Neural progenitor cell (in vitro differentiated cells): ENCODE measurements at regions not wholly inside any gene's neighbourhood (a gene's known extent, or its start where the extent isn't known, plus 50 kb on each side); places are given as distances from the start of the nearest gene placed in this dataset.

Source experiments
- EZH2 ChIP-seq: fragments of 200-600 bp; sonication (generic); IDR thresholded peaks from 2 replicates; pipeline ENCODE4 v1.6.1; 2017; ENCODE audit warnings: antibody characterized with exemption, mild to moderate bottlenecking, moderate library complexity
- TF ChIP-seq, protein P1 (sequence below): fragments of 200-600 bp; sonication (generic); IDR thresholded peaks from 2 replicates; pipeline ENCODE4 v1.5.1; 2017; ENCODE audit warnings: antibody characterized with exemption, mild to moderate bottlenecking

DNA sequence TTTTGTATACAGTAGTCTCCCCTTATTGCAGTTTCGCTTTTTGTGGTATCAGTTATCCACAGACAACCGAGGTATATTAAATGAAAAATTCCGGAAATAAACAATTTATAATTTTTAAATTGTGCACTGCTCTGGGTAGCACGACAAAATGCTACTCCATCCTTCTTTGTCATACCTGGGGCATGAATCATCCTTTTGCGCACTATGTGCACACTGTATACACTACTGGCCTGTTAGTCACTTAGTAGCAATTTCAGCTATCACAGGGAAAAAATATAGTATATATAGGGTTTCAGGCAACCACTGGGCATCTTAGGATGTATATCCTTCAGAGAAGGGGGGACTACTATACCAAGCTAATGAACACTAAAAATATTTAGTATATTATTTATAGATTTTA, 198.8 kb upstream of the FAT4 start:
- TF ChIP-seq, protein P1, sequence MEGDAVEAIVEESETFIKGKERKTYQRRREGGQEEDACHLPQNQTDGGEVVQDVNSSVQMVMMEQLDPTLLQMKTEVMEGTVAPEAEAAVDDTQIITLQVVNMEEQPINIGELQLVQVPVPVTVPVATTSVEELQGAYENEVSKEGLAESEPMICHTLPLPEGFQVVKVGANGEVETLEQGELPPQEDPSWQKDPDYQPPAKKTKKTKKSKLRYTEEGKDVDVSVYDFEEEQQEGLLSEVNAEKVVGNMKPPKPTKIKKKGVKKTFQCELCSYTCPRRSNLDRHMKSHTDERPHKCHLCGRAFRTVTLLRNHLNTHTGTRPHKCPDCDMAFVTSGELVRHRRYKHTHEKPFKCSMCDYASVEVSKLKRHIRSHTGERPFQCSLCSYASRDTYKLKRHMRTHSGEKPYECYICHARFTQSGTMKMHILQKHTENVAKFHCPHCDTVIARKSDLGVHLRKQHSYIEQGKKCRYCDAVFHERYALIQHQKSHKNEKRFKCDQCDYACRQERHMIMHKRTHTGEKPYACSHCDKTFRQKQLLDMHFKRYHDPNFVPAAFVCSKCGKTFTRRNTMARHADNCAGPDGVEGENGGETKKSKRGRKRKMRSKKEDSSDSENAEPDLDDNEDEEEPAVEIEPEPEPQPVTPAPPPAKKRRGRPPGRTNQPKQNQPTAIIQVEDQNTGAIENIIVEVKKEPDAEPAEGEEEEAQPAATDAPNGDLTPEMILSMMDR = no peak
- no peak for TF ChIP-seq EZH2
